Muscle of leg (tissue), 3 donors: ENCODE measurements at regions not wholly inside any gene's neighbourhood (a gene's known extent, or its start where the extent isn't known, plus 50 kb on each side); places are given as distances from the start of the nearest gene placed in this dataset.

Source experiments
- DNase-seq: peaks from one replicate; pipeline ENCODE4 v3.0.0; 2013
- H3K27ac ChIP-seq: one replicate; pipeline ENCODE4 v1.5.1; 2013; ENCODE audit warnings: mild to moderate bottlenecking, low read length, control low read depth
- H3K27me3 ChIP-seq: one replicate; pipeline ENCODE4 v1.6.1; 2013; ENCODE audit warnings: low read length; ENCODE audit not compliant: control insufficient read depth, insufficient read depth
- H3K36me3 ChIP-seq: one replicate; pipeline ENCODE4 v1.6.1; 2013; ENCODE audit warnings: low read length; ENCODE audit not compliant: control insufficient read depth, insufficient read depth
- H3K4me1 ChIP-seq: one replicate; pipeline ENCODE4 v1.6.1; 2013; ENCODE audit warnings: low read length; ENCODE audit not compliant: control insufficient read depth, insufficient read depth
- H3K4me3 ChIP-seq: one replicate; pipeline ENCODE4 v1.5.1; 2013; ENCODE audit warnings: low read length, control low read depth
- H3K9me3 ChIP-seq: replicated peaks from 2 replicates; pipeline ENCODE4 v1.6.1; 2013; ENCODE audit warnings: low read depth, low read length; ENCODE audit not compliant: control insufficient read depth
- WGBS: methylation state at CpG from one replicate; pipeline ENCODE4 v1.1.5; 2013; ENCODE audit warnings: missing lambda C conversion rate; ENCODE audit not compliant: insufficient coverage; 5-methylcytosine and 5-hydroxymethylcytosine counted together

DNA sequence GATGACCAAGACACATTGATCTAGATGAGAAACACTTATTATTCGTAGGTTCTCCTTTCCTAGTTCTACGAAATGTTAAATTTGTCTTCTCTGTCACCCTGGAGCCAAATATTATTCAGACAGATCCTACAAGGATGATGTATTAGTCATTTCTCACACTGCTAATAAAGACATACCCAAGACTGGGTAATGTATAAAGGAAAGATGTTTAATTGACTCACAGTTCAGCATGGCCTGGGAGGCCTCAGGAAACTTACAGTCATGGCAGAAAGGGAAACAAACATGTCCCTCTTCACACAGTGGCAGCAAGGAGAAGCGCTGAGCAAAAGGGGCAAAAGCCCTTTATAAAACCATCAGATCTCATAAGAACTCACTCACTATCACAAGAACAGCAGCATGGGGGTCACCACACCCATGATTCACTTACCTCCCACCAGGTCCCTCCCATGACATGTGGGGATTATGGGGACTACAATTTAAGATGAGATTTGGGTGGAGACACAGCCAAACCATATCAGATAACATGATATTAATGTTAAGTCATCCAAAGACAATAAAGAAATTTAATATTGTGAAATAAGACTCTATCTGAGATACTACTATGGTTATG lies 1248.8 kb upstream of the SLC10A2 start:
- no CpG with 5 or more reads among the region's 3 CpGs for WGBS
- DNase-seq: no peak
- H3K27me3 ChIP-seq: no peaks in the 10 kb centered on the region
- H3K9me3 ChIP-seq: no peaks in the 10 kb centered on the region
- no peak overlapping the region for H3K4me3 ChIP-seq
- H3K27ac ChIP-seq: no peak overlapping the region
- no peaks in the 10 kb centered on the region for H3K36me3 ChIP-seq
- no peaks in the 10 kb centered on the region for H3K4me1 ChIP-seq

DNA sequence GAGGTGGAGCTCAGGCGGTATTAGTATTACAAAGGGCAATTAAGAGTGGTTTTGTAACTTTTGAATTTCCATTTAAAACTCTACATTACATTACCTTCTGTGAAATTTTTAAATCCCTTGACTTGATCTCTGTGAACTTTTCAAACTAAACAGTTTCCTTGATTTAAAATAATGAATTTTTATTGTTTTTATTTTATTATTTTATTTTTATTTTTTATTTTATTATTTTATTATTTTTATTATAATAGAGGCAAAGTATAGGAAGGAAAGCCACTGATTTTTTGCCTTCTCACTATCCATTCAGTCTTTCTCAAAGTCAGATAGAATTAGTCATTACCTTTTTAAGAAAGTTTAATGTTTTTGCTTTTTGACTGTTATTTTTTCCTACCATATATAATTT lies 1248.1 kb upstream of the SLC10A2 start:
- no peaks in the 10 kb centered on the region for H3K27me3 ChIP-seq
- no CpG with 5 or more reads among the region's 1 CpG for WGBS
- no peaks in the 10 kb centered on the region for H3K9me3 ChIP-seq
- H3K27ac ChIP-seq: no peak overlapping the region
- no peak overlapping the region for H3K4me3 ChIP-seq
- no peak for DNase-seq
- H3K36me3 ChIP-seq: no peaks in the 10 kb centered on the region
- no peaks in the 10 kb centered on the region for H3K4me1 ChIP-seq

DNA sequence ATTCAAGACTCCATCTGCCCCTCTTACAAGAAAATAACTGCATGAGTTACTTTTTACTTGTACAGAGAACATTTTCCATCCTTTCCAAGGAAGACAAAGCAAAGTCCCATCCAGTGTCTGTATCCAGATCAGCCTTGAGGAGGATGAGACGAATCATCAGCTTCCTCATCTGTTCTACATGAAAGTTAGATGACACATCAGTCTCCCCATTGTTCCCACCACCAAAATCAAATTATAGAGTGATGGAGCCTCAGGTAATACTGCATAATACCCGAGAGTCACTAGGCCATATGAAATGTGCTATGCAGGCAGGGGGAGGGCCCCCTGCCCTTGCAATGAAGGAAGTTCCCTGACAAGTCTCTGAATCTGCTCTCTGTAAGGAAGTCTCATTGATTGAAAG lies 1244.6 kb upstream of the SLC10A2 start:
- no peaks in the 10 kb centered on the region for H3K27me3 ChIP-seq
- H3K4me3 ChIP-seq: no peak overlapping the region
- H3K4me1 ChIP-seq: no peaks in the 10 kb centered on the region
- H3K27ac ChIP-seq: no peak overlapping the region
- no peak for DNase-seq
- H3K9me3 ChIP-seq: no peaks in the 10 kb centered on the region
- H3K36me3 ChIP-seq: no peaks in the 10 kb centered on the region
- WGBS: 67% methylated on average over 1 of the region's 2 CpGs

DNA sequence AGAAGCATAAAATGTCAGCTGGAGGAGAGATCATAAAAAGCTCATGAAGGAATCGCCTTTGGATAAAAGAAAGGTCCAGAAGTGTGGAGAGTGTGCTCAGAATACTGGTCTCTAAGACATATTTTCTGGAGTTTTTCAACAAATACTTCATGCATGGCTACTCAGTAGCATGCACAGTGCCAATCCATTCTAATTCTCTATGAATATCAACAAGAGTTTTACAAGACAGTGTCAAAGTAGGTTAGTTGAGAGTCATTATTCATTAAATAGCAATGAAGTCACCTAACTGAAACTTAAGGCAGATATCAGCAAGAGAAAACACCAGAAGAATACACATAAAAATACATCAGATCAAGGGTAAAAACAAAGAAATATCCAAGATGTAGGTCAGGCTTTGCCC lies 1243.2 kb upstream of the SLC10A2 start:
- 86% methylated on average over 1 of the region's 1 CpG for WGBS

DNA sequence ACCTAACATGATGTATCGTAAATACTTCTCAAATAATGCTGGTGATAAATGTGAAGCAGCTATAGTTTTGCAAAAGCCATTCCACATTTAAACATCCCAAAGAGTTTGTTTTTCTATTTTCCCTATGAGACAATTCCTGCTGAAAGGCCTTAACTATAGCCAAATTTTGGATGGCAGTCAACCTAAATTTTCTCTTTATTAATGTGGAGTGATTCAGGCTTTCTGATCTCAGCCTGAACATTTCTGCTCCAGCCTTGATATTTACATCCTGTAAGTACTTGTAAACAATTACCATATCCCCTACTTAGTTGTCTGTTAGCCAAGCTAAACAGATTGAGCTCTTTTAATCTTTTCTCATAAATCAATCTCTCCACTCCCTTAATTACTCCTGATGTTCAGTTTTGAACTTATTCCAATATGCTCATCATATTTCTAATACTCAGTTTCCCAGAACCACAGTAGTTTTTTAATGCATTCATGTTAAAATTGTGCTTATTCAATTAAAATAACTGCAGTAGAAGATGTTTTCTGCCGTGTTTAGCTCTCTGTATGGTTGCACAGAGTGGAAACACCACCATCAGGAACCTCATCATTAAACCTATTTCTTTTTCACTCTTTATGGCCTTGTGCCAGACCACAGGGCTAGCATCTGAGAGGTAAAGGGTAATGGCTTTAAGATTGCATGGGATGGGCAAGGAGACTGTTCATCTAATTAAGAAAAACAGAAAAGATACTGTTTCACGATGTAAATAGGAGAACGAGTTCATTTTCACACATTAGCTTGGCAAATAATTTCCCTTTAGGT lies 1235.2 kb upstream of the SLC10A2 start:
- no peak overlapping the region for H3K27ac ChIP-seq
- DNase-seq: peak; percentile 83
- no peaks in the 10 kb centered on the region for H3K36me3 ChIP-seq
- H3K4me1 ChIP-seq: peaks cover 2% of the 10 kb centered on the region
- no peaks in the 10 kb centered on the region for H3K27me3 ChIP-seq
- WGBS: no CpG with 5 or more reads among the region's 4 CpGs
- H3K4me3 ChIP-seq: no peak overlapping the region
- H3K9me3 ChIP-seq: no peaks in the 10 kb centered on the region

More for the DNA sequence above, 1243.2 kb upstream of the SLC10A2 start:
- Histone ChIP-seq H3K9me3 (no peaks in the 10 kb centered on the region), H3K27me3 (no peaks in the 10 kb centered on the region), H3K27ac (no peak overlapping the region), H3K4me1 (no peaks in the 10 kb centered on the region), H3K4me3 (no peak overlapping the region), H3K36me3 (no peaks in the 10 kb centered on the region)
- no peak for DNase-seq

DNA sequence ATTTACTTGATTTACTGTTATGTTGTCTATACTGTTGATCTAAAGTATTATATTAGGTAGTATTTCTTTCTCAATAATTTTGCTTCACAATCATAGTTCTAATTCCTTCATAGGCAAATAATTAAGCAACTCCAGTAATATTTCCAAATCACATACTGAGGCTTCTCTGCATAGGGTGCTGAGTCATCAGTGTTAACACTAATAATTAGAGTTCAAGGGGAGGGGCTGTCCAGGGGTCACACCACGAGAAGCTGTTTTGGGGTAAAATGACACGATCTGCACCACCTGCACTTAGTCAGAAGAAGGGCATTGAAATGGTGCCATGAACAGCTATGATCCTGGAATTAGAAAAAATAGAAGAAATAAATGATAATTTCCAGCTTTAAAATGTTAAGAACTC lies 1230.9 kb upstream of the SLC10A2 start:
- H3K36me3 ChIP-seq: no peaks in the 10 kb centered on the region
- WGBS: 89% methylated on average over 2 of the region's 2 CpGs
- peaks cover 4% of the 10 kb centered on the region for H3K4me1 ChIP-seq
- no peak for DNase-seq
- H3K9me3 ChIP-seq: no peaks in the 10 kb centered on the region
- no peak overlapping the region for H3K4me3 ChIP-seq
- H3K27ac ChIP-seq: no peak overlapping the region
- no peaks in the 10 kb centered on the region for H3K27me3 ChIP-seq

DNA sequence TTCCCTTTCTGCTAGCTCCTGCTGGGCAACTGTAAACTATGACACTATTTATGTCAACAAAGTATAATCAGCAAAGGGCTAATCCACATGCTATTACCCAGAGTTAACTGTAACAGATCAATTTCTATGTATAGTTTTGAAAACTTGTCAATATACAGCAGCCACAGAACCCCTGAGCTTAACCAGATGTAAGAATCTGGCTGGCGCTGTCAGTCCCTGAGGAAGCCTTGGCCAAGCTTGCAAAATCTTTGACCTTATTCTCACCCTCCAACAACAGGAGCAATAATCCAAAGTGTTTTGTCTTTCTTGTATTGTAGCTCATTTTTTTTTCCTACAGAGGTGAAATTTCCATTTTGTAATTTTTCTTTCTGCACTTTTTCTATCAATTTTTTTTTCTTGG lies 1230.1 kb upstream of the SLC10A2 start:
- no peak overlapping the region for H3K4me3 ChIP-seq
- H3K9me3 ChIP-seq: no peaks in the 10 kb centered on the region
- peaks cover 4% of the 10 kb centered on the region for H3K4me1 ChIP-seq
- no peaks in the 10 kb centered on the region for H3K27me3 ChIP-seq
- H3K27ac ChIP-seq: peak overlapping the region; percentile 15
- WGBS: no CpG with 5 or more reads among the region's 1 CpG
- no peaks in the 10 kb centered on the region for H3K36me3 ChIP-seq
- peak; percentile 86 for DNase-seq

DNA sequence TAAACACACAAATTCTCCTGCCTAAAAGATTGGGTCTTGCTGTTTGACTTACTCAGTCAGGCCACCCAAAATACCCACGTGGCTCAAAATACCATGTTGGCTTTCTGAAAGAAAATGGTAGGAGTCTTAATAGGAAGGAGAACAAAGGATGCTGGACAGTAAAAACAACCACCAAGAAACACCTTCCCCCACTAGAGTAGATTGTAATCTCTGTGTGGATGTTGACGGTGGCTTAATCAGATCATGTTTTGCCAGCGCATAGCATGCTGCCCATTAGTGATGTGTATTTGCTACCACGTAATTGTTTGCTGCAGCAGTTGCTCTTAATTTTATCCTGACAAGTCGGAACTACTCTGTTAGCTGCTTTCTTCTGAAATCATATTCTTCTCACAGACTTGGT lies 1229.3 kb upstream of the SLC10A2 start:
- no peaks in the 10 kb centered on the region for H3K9me3 ChIP-seq
- no peak overlapping the region for H3K27ac ChIP-seq
- no peaks in the 10 kb centered on the region for H3K36me3 ChIP-seq
- peaks cover 4% of the 10 kb centered on the region for H3K4me1 ChIP-seq
- no peak for DNase-seq
- no peaks in the 10 kb centered on the region for H3K27me3 ChIP-seq
- H3K4me3 ChIP-seq: no peak overlapping the region
- WGBS: no CpG with 5 or more reads among the region's 5 CpGs

DNA sequence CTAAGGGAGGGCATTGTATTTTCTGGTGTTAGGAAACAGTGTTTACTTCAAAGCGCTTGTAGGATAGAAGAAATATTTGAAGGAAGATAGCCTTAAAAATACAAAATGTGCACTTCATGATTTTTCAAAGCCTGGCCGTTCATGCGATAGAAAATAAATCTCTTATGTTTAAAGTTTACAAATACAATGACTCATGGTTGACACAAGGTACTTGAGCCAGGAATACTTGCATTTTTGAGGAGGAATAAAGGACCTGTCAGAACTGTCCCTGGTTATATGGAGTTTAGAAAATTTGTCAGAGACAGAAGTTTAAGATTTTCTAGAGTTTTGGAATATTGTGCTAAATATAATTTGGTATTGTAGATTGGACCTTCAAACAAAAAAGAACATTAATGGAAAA lies 1223.2 kb upstream of the SLC10A2 start:
- H3K4me1 ChIP-seq: no peaks in the 10 kb centered on the region
- H3K27ac ChIP-seq: no peak overlapping the region
- H3K36me3 ChIP-seq: no peaks in the 10 kb centered on the region
- no peak for DNase-seq
- H3K4me3 ChIP-seq: no peak overlapping the region
- no peaks in the 10 kb centered on the region for H3K9me3 ChIP-seq
- H3K27me3 ChIP-seq: no peaks in the 10 kb centered on the region
- no CpG with 5 or more reads among the region's 3 CpGs for WGBS

DNA sequence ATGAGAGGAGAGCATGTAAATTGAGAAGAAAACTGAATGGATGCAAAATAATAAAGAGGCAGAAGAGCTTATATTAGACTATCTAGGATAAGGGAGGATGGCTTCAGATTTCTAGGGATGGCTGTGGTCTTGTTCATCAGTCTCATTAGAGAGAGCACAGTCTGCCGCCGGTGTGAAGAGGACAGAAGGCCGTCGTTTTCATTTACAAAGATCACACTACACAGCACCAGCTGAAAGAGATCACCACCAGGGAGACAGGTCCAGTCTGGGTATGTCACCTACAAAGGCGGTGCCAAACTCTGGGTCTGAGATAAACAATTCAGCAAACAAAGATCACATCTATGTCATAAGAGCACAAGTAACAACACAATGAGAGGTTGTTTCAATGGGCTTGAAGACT lies 1222.3 kb upstream of the SLC10A2 start:
- no peak for DNase-seq
- Histone ChIP-seq H3K36me3 (no peaks in the 10 kb centered on the region), H3K4me3 (no peak overlapping the region), H3K27me3 (no peaks in the 10 kb centered on the region), H3K4me1 (no peaks in the 10 kb centered on the region), H3K9me3 (no peaks in the 10 kb centered on the region), H3K27ac (no peak overlapping the region)
- WGBS: no CpG with 5 or more reads among the region's 5 CpGs
